ENCODE measurements at regions not wholly inside any gene's neighbourhood (a gene's known extent, or its start where the extent isn't known, plus 50 kb on each side); places are given as distances from the start of the nearest gene placed in this dataset.
"Not testable (repeated sequence)": the region's sequence is repeated elsewhere in the genome, so short reads cannot be mapped to it uniquely, and the experiment has no call there.

GRCh38 chr5:100683881-100684280 lies 148.7 kb downstream of the FAM174A start:
- no peak overlapping the region for H2AFZ ChIP-seq (ENCODE audit: low read length)
- no peak overlapping the region for H3K4me3 ChIP-seq (ENCODE audit: low read length, poor library complexity, severe bottlenecking)
- no peak for TF ChIP-seq EZH2phosphoT487 (IDR thresholded peaks at IDR 0.05; ENCODE audit: borderline replicate concordance)
- TF ChIP-seq CTCF (conservative IDR thresholded peaks at IDR 0.05; ENCODE audit: low read length) = no peak
- 0 out of 2 replicates have a peak, but pooled peaks cover 11% of the 10 kb centered on the region for H3K9me3 ChIP-seq (ENCODE audit: insufficient read depth, low read depth, low read length)
- H3K4me2 ChIP-seq (ENCODE audit: low read depth, low read length, poor library complexity, severe bottlenecking) = no peak overlapping the region
- H3K4me1 ChIP-seq (ENCODE audit: insufficient read depth, low read length, poor library complexity, severe bottlenecking) = no peaks in the 10 kb centered on the region
- no peaks in the 10 kb centered on the region for H3K36me3 ChIP-seq (ENCODE audit: insufficient read depth, low read length)
- H3K9ac ChIP-seq (ENCODE audit: low read depth, low read length, poor library complexity, severe bottlenecking) = no peak overlapping the region
- H3K27me3 ChIP-seq (ENCODE audit: insufficient read depth, low read length, poor library complexity, severe bottlenecking) = no peaks in the 10 kb centered on the region
- no peaks in the 10 kb centered on the region for H4K20me1 ChIP-seq (ENCODE audit: insufficient read depth, low read length, poor library complexity, severe bottlenecking)
- no peaks in the 10 kb centered on the region for H3F3A ChIP-seq (ENCODE audit: low read depth)
- no peaks in the 10 kb centered on the region for H3K79me2 ChIP-seq (ENCODE audit: insufficient read depth, low read length)
- H3K9me2 ChIP-seq (replicated peaks; ENCODE audit: low read depth, low read length) = no peaks in the 10 kb centered on the region

- H3K4me3 ChIP-seq (ENCODE audit: low read length, poor library complexity, severe bottlenecking) = not testable (repeated sequence)
Observed at GRCh38 chr5:100685122-100685521, 149.9 kb downstream of the FAM174A start.

GRCh38 chr5:100688834-100689233 lies 153.7 kb downstream of the FAM174A start:
- not testable (repeated sequence) for H3F3A ChIP-seq (ENCODE audit: low read depth); H3K27me3 ChIP-seq (ENCODE audit: insufficient read depth, low read length, poor library complexity, severe bottlenecking); H3K79me2 ChIP-seq (ENCODE audit: insufficient read depth, low read length); H3K4me1 ChIP-seq (ENCODE audit: insufficient read depth, low read length, poor library complexity, severe bottlenecking); H3K9me3 ChIP-seq (ENCODE audit: insufficient read depth, low read depth, low read length); H3K9ac ChIP-seq (ENCODE audit: low read depth, low read length, poor library complexity, severe bottlenecking); H4K20me1 ChIP-seq (ENCODE audit: insufficient read depth, low read length, poor library complexity, severe bottlenecking); H3K36me3 ChIP-seq (ENCODE audit: insufficient read depth, low read length); H3K9me2 ChIP-seq (replicated peaks; ENCODE audit: low read depth, low read length); H3K4me2 ChIP-seq (ENCODE audit: low read depth, low read length, poor library complexity, severe bottlenecking); H2AFZ ChIP-seq (ENCODE audit: low read length); H3K4me3 ChIP-seq (ENCODE audit: low read length, poor library complexity, severe bottlenecking)

More at GRCh38 chr5:100685122-100685521, 149.9 kb downstream of the FAM174A start:
- 0 out of 2 replicates have a peak, but pooled peaks cover 11% of the 10 kb centered on the region for H3K9me3 ChIP-seq (ENCODE audit: insufficient read depth, low read depth, low read length)
- not testable (repeated sequence) for H3K27me3 ChIP-seq (ENCODE audit: insufficient read depth, low read length, poor library complexity, severe bottlenecking); H3K9ac ChIP-seq (ENCODE audit: low read depth, low read length, poor library complexity, severe bottlenecking); H3K4me1 ChIP-seq (ENCODE audit: insufficient read depth, low read length, poor library complexity, severe bottlenecking); H3K36me3 ChIP-seq (ENCODE audit: insufficient read depth, low read length); H4K20me1 ChIP-seq (ENCODE audit: insufficient read depth, low read length, poor library complexity, severe bottlenecking); H3K79me2 ChIP-seq (ENCODE audit: insufficient read depth, low read length); H2AFZ ChIP-seq (ENCODE audit: low read length); H3F3A ChIP-seq (ENCODE audit: low read depth); H3K4me2 ChIP-seq (ENCODE audit: low read depth, low read length, poor library complexity, severe bottlenecking); H3K9me2 ChIP-seq (replicated peaks; ENCODE audit: low read depth, low read length)

GRCh38 chr5:100690036-100690560 lies 154.9 kb downstream of the FAM174A start:
- Histone ChIP-seq H3K79me2 (ENCODE audit: insufficient read depth, low read length) (no peaks in the 10 kb centered on the region), H4K20me1 (ENCODE audit: insufficient read depth, low read length, poor library complexity, severe bottlenecking) (no peaks in the 10 kb centered on the region), H3F3A (ENCODE audit: low read depth) (no peaks in the 10 kb centered on the region), H3K36me3 (ENCODE audit: insufficient read depth, low read length) (no peaks in the 10 kb centered on the region), H3K4me1 (ENCODE audit: insufficient read depth, low read length, poor library complexity, severe bottlenecking) (peaks cover 14% of the 10 kb centered on the region), H3K4me3 (ENCODE audit: low read length, poor library complexity, severe bottlenecking) (no peak overlapping the region), H3K4me2 (ENCODE audit: low read depth, low read length, poor library complexity, severe bottlenecking) (no peak overlapping the region), H2AFZ (ENCODE audit: low read length) (0 out of 2 replicates have a peak overlapping the region, but pooled peaks have one; percentile 12), H3K9me2 (replicated peaks; ENCODE audit: low read depth, low read length) (no peaks in the 10 kb centered on the region), H3K9ac (ENCODE audit: low read depth, low read length, poor library complexity, severe bottlenecking) (no peak overlapping the region), H3K27me3 (ENCODE audit: insufficient read depth, low read length, poor library complexity, severe bottlenecking) (no peaks in the 10 kb centered on the region), H3K9me3 (ENCODE audit: insufficient read depth, low read depth, low read length) (no peaks in the 10 kb centered on the region)
- TF ChIP-seq CTCF (conservative IDR thresholded peaks at IDR 0.05; ENCODE audit: low read length) (no peak), EZH2phosphoT487 (IDR thresholded peaks at IDR 0.05; ENCODE audit: borderline replicate concordance) (no peak)
